HepG2 (cell line): ENCODE measurements at regions not wholly inside any gene's neighbourhood (a gene's known extent, or its start where the extent isn't known, plus 50 kb on each side); places are given as distances from the start of the nearest gene placed in this dataset.
A peak's percentile ranks its signal among the peaks of the same experiment; 100 is the strongest.

Experiments
- ATF4 ChIP-seq, 2 experiments: fragments of 450-650 bp in 1 of 2; sonication (generic) in 1 of 2; formaldehyde crosslinking; IDR thresholded peaks; 2 replicates each; pipeline versions ENCODE4 v1.5.0 to v1.8.0; 2020 to 2022; ENCODE audit warnings: mild to moderate bottlenecking in 1 of 2, missing genetic modification reagents in 1 of 2
- CBX2 ChIP-seq, 2 experiments: fragments of 200-600 bp in 1 of 2; sonication (generic); formaldehyde crosslinking in 1 of 2; IDR thresholded peaks; 2 replicates each; pipeline versions ENCODE4 v1.7.0 to v1.8.1; 2018 to 2022; ENCODE audit warnings: low read depth in 2 of 2, low read length in 1 of 2, mild to moderate bottlenecking in 1 of 2, missing genetic modification reagents in 1 of 2
- CENPBD1 ChIP-seq: sonication (generic); formaldehyde crosslinking; IDR thresholded peaks from 2 replicates; pipeline ENCODE4 v1.8.0; 2022; ENCODE audit warnings: missing genetic modification reagents, low read depth, mild to moderate bottlenecking, borderline replicate concordance
- CSRNP2 ChIP-seq: sonication (generic); formaldehyde crosslinking; conservative IDR thresholded peaks from 2 replicates; pipeline ENCODE4 v1.8.0; 2022; ENCODE audit warnings: low read depth, missing genetic modification reagents
- GATAD1 ChIP-seq: IDR thresholded peaks from 2 replicates; pipeline ENCODE4 v1.6.1; 2016; ENCODE audit warnings: missing genetic modification reagents, missing compliant biosample characterization
- HNF4G ChIP-seq, 2 experiments: sonication (generic) in 1 of 2; formaldehyde crosslinking in 1 of 2; IDR thresholded peaks; 2 replicates each; pipeline versions ENCODE4 v1.4.0 to v1.6.1; 2011 to 2020; ENCODE audit warnings: borderline replicate concordance in 2 of 2, low read depth in 2 of 2, mild to moderate bottlenecking in 2 of 2, low read length in 1 of 2, missing genetic modification reagents in 1 of 2, moderate library complexity in 1 of 2
- RARA ChIP-seq: IDR thresholded peaks from 2 replicates; pipeline ENCODE4 v1.6.1; 2016; ENCODE audit warnings: missing genetic modification reagents, missing compliant biosample characterization
- RBFOX2 ChIP-seq: fragments of 200-400 bp; formaldehyde crosslinking; IDR thresholded peaks from 2 replicates; pipeline ENCODE4 v1.6.1; 2017; ENCODE audit warnings: low read depth, mild to moderate bottlenecking, low read length
- RBM39 ChIP-seq: fragments of 200-400 bp; formaldehyde crosslinking; IDR thresholded peaks from one replicate; pipeline ENCODE4 v1.6.1; 2018; ENCODE audit warnings: antibody characterized with exemption, mild to moderate bottlenecking, low read depth, low read length; ENCODE audit not compliant: poor library complexity, severe bottlenecking
- SALL1 ChIP-seq: sonication (generic); formaldehyde crosslinking; IDR thresholded peaks from 2 replicates; pipeline ENCODE4 v1.8.0; 2022; ENCODE audit warnings: mild to moderate bottlenecking, missing genetic modification reagents
- TEF ChIP-seq: sonication (generic); formaldehyde crosslinking; IDR thresholded peaks from 2 replicates; pipeline ENCODE4 v1.5.0; 2020; ENCODE audit warnings: missing genetic modification reagents
- ZC3H13 ChIP-seq: sonication (generic); formaldehyde crosslinking; IDR thresholded peaks from 2 replicates; pipeline ENCODE4 v1.8.1; 2023; ENCODE audit warnings: mild to moderate bottlenecking, missing genetic modification reagents, moderate library complexity
- ZMAT3 ChIP-seq: sonication (generic); formaldehyde crosslinking; conservative IDR thresholded peaks from 2 replicates; pipeline ENCODE4 v1.7.0; 2021; ENCODE audit warnings: missing genetic modification reagents
- ZNF503 ChIP-seq: sonication (generic); formaldehyde crosslinking; IDR thresholded peaks from 2 replicates; pipeline ENCODE4 v1.4.0; 2020; ENCODE audit warnings: missing genetic modification reagents
- ZNF549 ChIP-seq: sonication (generic); formaldehyde crosslinking; IDR thresholded peaks from 2 replicates; pipeline ENCODE4 v1.5.0; 2020; ENCODE audit warnings: missing genetic modification reagents
- ZNF7 ChIP-seq: IDR thresholded peaks from 2 replicates; pipeline ENCODE4 v1.6.1; 2016; ENCODE audit warnings: missing biosample characterization, missing genetic modification reagents
- ZNF703 ChIP-seq: sonication (generic); formaldehyde crosslinking; IDR thresholded peaks from 2 replicates; pipeline ENCODE4 v1.5.1; 2020; ENCODE audit warnings: missing genetic modification reagents, mild to moderate bottlenecking, moderate library complexity, borderline replicate concordance
- ZNF775 ChIP-seq: sonication (generic); formaldehyde crosslinking; IDR thresholded peaks from 2 replicates; pipeline ENCODE4 v1.4.0; 2020; ENCODE audit warnings: missing genetic modification reagents, mild to moderate bottlenecking, moderate library complexity, borderline replicate concordance
- ZXDC ChIP-seq: sonication (generic); formaldehyde crosslinking; IDR thresholded peaks from 2 replicates; pipeline ENCODE4 v1.5.0; 2020; ENCODE audit warnings: mild to moderate bottlenecking, missing genetic modification reagents

GRCh38 chr12:132426349-132427173 lies 63.4 kb upstream of the FBRSL1 start (continued):
- peak; percentile 70 for TF ChIP-seq ZC3H13 (CRISPR knock-in tag)
- no peak for TF ChIP-seq ZXDC
- no peak for TF ChIP-seq CSRNP2 (CRISPR knock-in tag)
- TF ChIP-seq ZNF7 (CRISPR knock-in tag), result no peak
- TF ChIP-seq RARA (CRISPR knock-in tag), result peak; percentile 74
- peak; percentile 94 for TF ChIP-seq SALL1 (CRISPR knock-in tag)
- peak; percentile 52; the same call in 1 of the 2 replicates for TF ChIP-seq GATAD1
- TF ChIP-seq CBX2 (IDR thresholded peaks at IDR 0.05; ENCODE audit: low read depth, low read length), result no peak
- TF ChIP-seq CBX2 (CRISPR knock-in tag; IDR thresholded peaks at IDR 0.05; ENCODE audit: low read depth), result no peak
- no peak for TF ChIP-seq ZNF549
- peak; percentile 99 for TF ChIP-seq ZMAT3 (CRISPR knock-in tag)
- no peak for TF ChIP-seq RBM39
- peak; percentile 44; the same call in 1 of the 2 replicates for TF ChIP-seq HNF4G (IDR thresholded peaks at IDR 0.05; ENCODE audit: borderline replicate concordance, low read depth, low read length)
- TF ChIP-seq HNF4G (CRISPR knock-in tag; IDR thresholded peaks at IDR 0.05; ENCODE audit: borderline replicate concordance, low read depth), result peak; percentile 86; the same call in 1 of the 2 replicates
- peak; percentile 70; the same call in 1 of the 2 replicates for TF ChIP-seq ZNF775 (CRISPR knock-in tag)
- TF ChIP-seq CENPBD1 (CRISPR knock-in tag), result no peak
- no peak for TF ChIP-seq RBFOX2
- TF ChIP-seq TEF, result no peak
- peak in 1 of 2 experiments; percentile 59; a peak in 1 of 4 replicates for TF ChIP-seq ATF4 (CRISPR knock-in tag; IDR thresholded peaks at IDR 0.05)
- peak; percentile 48; the same call in 1 of the 2 replicates for TF ChIP-seq ZNF703 (CRISPR knock-in tag)
- TF ChIP-seq ZNF503 (CRISPR knock-in tag), result no peak
